Loucy (cell line): ENCODE measurements at regions not wholly inside any gene's neighbourhood (a gene's known extent, or its start where the extent isn't known, plus 50 kb on each side); places are given as distances from the start of the nearest gene placed in this dataset.

Experiments
- EZH2phosphoT487 ChIP-seq: fragments of 200-600 bp; IDR thresholded peaks from 2 replicates; pipeline ENCODE4 v1.6.1; 2018; ENCODE audit warnings: antibody characterized with exemption, mild to moderate bottlenecking, moderate library complexity, borderline replicate concordance
- TF ChIP-seq, protein P1 (sequence below): fragments of 200-600 bp; sonication (generic); conservative IDR thresholded peaks from 2 replicates; pipeline ENCODE4 v1.5.1; 2014; ENCODE audit warnings: mild to moderate bottlenecking, antibody characterized with exemption, low read length

DNA sequence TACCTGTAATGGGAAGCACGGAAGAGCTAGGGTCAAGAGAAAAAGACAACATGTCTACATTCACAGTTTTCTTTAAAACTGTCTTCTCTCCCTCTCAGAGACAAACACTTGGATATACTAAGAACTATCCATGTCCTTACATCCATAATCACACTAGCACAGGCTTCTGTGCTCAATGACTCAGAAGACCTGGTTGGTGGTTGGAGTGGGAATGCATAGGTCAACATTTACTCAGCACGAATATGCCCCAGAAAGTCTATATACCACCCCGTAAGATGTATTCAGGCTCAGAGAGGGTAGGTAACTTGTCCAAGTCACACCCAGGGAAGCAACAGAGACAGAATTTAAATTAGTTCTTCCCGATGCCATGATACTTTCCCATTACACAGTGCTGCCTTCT lies 891.1 kb downstream of the TUSC7 start:
- TF ChIP-seq, protein P1, sequence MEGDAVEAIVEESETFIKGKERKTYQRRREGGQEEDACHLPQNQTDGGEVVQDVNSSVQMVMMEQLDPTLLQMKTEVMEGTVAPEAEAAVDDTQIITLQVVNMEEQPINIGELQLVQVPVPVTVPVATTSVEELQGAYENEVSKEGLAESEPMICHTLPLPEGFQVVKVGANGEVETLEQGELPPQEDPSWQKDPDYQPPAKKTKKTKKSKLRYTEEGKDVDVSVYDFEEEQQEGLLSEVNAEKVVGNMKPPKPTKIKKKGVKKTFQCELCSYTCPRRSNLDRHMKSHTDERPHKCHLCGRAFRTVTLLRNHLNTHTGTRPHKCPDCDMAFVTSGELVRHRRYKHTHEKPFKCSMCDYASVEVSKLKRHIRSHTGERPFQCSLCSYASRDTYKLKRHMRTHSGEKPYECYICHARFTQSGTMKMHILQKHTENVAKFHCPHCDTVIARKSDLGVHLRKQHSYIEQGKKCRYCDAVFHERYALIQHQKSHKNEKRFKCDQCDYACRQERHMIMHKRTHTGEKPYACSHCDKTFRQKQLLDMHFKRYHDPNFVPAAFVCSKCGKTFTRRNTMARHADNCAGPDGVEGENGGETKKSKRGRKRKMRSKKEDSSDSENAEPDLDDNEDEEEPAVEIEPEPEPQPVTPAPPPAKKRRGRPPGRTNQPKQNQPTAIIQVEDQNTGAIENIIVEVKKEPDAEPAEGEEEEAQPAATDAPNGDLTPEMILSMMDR: no peak
- no peak for TF ChIP-seq EZH2phosphoT487
